PFSK-1 (cell line): ENCODE measurements at regions not wholly inside any gene's neighbourhood (a gene's known extent, or its start where the extent isn't known, plus 50 kb on each side); places are given as distances from the start of the nearest gene placed in this dataset.

ENCODE experiments used
- FOXP2 ChIP-seq: optimal IDR thresholded peaks from 2 replicates; pipeline ENCODE3; 2011; ENCODE audit warnings: borderline replicate concordance, control low read depth, inconsistent platforms; ENCODE audit not compliant: insufficient read depth; ENCODE audit errors: extremely low read length, extremely low read depth
- POLR2AphosphoS5 ChIP-seq: IDR thresholded peaks from 2 replicates; pipeline ENCODE4 v1.6.1; 2012; ENCODE audit warnings: low read depth, mild to moderate bottlenecking, control low read depth, low read length, moderate library complexity
- TAF1 ChIP-seq: IDR thresholded peaks from 2 replicates; pipeline ENCODE4 v1.6.1; 2012; ENCODE audit warnings: low read length, control low read depth, borderline replicate concordance; ENCODE audit not compliant: insufficient read depth

DNA sequence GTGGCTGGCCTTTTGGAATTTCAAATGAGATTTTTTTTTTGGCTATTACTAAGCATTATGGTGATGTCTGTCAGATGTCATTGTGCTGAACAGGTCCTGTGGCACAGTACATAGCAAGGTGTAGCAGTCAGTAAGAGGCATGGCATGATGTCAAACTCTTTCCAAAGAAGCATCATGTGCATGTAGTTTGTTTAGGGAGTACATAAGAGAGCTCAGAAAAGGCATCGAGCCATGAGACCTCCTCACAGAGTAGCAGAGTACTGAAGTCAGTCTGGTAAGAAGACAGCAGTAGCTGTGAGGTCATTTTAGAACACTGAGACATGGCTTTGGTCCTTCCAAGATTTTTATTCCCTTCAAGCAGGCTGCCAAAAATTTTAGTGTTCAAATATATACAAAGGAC, 134.9 kb upstream of the SPRED1 start:
- no peak for TF ChIP-seq POLR2AphosphoS5
- TF ChIP-seq FOXP2, result no peak
- no peak for TF ChIP-seq TAF1
